GM13977 (cell line): ENCODE measurements at regions not wholly inside any gene's neighbourhood (a gene's known extent, or its start where the extent isn't known, plus 50 kb on each side); places are given as distances from the start of the nearest gene placed in this dataset.

Experiments
- DNase-seq: peaks from one replicate; pipeline ENCODE4 v3.0.0; 2012; ENCODE audit warnings: low spot score
- CTCF ChIP-seq: IDR thresholded peaks from 2 replicates; pipeline ENCODE4 v1.5.1; 2012; ENCODE audit warnings: mild to moderate bottlenecking, control low read depth; ENCODE audit not compliant: insufficient read depth; ENCODE audit errors: extremely low read depth, missing control alignments
- in situ Hi-C: fragments of 300-500 bp; cut with MboI; formaldehyde crosslinking; loops from one replicate; pipeline ENCODE4 v1.12.0; 2022; ENCODE audit warnings: low sequenced_read_pairs, low pct_unique_long_range_greater_than_20kb, mixed read lengths, inconsistent platforms; ENCODE audit not compliant: unreplicated experiment

- no peak for TF ChIP-seq CTCF
- in situ Hi-C loops = loop anchor here (10.0 kb wide), 1 partner anchor 254 kb away; no protein-coding TSS in a partner anchor
- no peak for DNase-seq
Measured at GRCh38 chr5:54900984-54901725, 84.2 kb downstream of the ESM1 start.

- in situ Hi-C loops = no loop called here
- DNase-seq = no peak
- no peak for TF ChIP-seq CTCF
Measured at GRCh38 chr5:54897001-54897400, 88.4 kb downstream of the ESM1 start.

GRCh38 chr5:54895816-54896341, 89.5 kb downstream of the ESM1 start:
- no peak for DNase-seq
- in situ Hi-C loops = no loop called here
- TF ChIP-seq CTCF = peak; percentile 26

- in situ Hi-C loops = no loop called here
- DNase-seq = no peak
- TF ChIP-seq CTCF = no peak
Measured at GRCh38 chr5:54894957-54895815, 90.2 kb downstream of the ESM1 start.

- DNase-seq = no peak
- no peak for TF ChIP-seq CTCF
- in situ Hi-C loops = no loop called here
Measured at GRCh38 chr5:54889826-54890225, 95.6 kb downstream of the ESM1 start.

GRCh38 chr5:54887663-54888062, 97.7 kb downstream of the ESM1 start:
- DNase-seq = no peak
- in situ Hi-C loops = no loop called here

More at GRCh38 chr5:54887663-54888062, 97.7 kb downstream of the ESM1 start:
- TF ChIP-seq CTCF = no peak
